ENCODE measurements at regions not wholly inside any gene's neighbourhood (a gene's known extent, or its start where the extent isn't known, plus 50 kb on each side); places are given as distances from the start of the nearest gene placed in this dataset.

- TF ChIP-seq CTCF (IDR thresholded peaks at IDR 0.05; ENCODE audit: low read depth, low read length, missing control alignments) = no peak
- no peak for DNase-seq (ENCODE audit: extremely low read depth, low read depth)
Measured at GRCh38 chr22:22425356-22425755, 83.2 kb downstream of the ZNF280B start.

GRCh38 chr22:22425783-22426624 is 82.5 kb downstream of the ZNF280B start:
- no peak for DNase-seq (ENCODE audit: extremely low read depth, low read depth)
- no peak for TF ChIP-seq CTCF (IDR thresholded peaks at IDR 0.05; ENCODE audit: low read depth, low read length, missing control alignments)
- H3K4me3 ChIP-seq (replicated peaks; ENCODE audit: low read depth, low read length) = no peak overlapping the region

More at GRCh38 chr22:22425356-22425755, 83.2 kb downstream of the ZNF280B start:
- no peak overlapping the region for H3K4me3 ChIP-seq (replicated peaks; ENCODE audit: low read depth, low read length)

- no peak for TF ChIP-seq CTCF (IDR thresholded peaks at IDR 0.05; ENCODE audit: low read depth, low read length, missing control alignments)
- DNase-seq (ENCODE audit: extremely low read depth, low read depth) = no peak
- no peak overlapping the region for H3K4me3 ChIP-seq (replicated peaks; ENCODE audit: low read depth, low read length)
Measured at GRCh38 chr22:22427542-22428065, 80.9 kb downstream of the ZNF280B start.

GRCh38 chr22:22428222-22429098 is 80.1 kb downstream of the ZNF280B start:
- no peak for TF ChIP-seq CTCF (IDR thresholded peaks at IDR 0.05; ENCODE audit: low read depth, low read length, missing control alignments)
- no peak for DNase-seq (ENCODE audit: extremely low read depth, low read depth)

GRCh38 chr22:22429369-22430108 is 79.0 kb downstream of the ZNF280B start:
- TF ChIP-seq CTCF (IDR thresholded peaks at IDR 0.05; ENCODE audit: low read depth, low read length, missing control alignments) = no peak
- no peak overlapping the region for H3K4me3 ChIP-seq (replicated peaks; ENCODE audit: low read depth, low read length)
- no peak for DNase-seq (ENCODE audit: extremely low read depth, low read depth)

More at GRCh38 chr22:22428222-22429098, 80.1 kb downstream of the ZNF280B start:
- H3K4me3 ChIP-seq (replicated peaks; ENCODE audit: low read depth, low read length) = no peak overlapping the region
